Mesenchymal stem cell (in vitro differentiated cells and primary cell): ENCODE measurements at regions not wholly inside any gene's neighbourhood (a gene's known extent, or its start where the extent isn't known, plus 50 kb on each side); places are given as distances from the start of the nearest gene placed in this dataset.

Source experiments
- DNase-seq: peaks from one replicate; pipeline ENCODE4 v3.0.0-alpha.2; 2013
- H2AFZ ChIP-seq: one replicate; pipeline ENCODE4 v1.6.1; 2013; ENCODE audit warnings: low read depth, mild to moderate bottlenecking, control low read depth, inconsistent platforms, low read length, moderate library complexity
- H2AK5ac ChIP-seq: 2 replicates; pipeline ENCODE4 v1.6.1; 2013; ENCODE audit warnings: low read length, moderate library complexity, mild to moderate bottlenecking, inconsistent platforms; ENCODE audit not compliant: severe bottlenecking
- H2BK120ac ChIP-seq: one replicate; pipeline ENCODE4 v1.6.1; 2013; ENCODE audit warnings: low read depth, mild to moderate bottlenecking, inconsistent platforms, low read length, moderate library complexity
- H2BK12ac ChIP-seq, 2 experiments: one replicate each; pipeline ENCODE4 v1.6.1; 2013; ENCODE audit warnings: inconsistent platforms in 2 of 2, low read length in 2 of 2, mild to moderate bottlenecking in 2 of 2, moderate library complexity in 2 of 2, control low read depth in 1 of 2
- H2BK15ac ChIP-seq: one replicate; pipeline ENCODE4 v1.6.1; 2013; ENCODE audit warnings: mild to moderate bottlenecking, low read depth, inconsistent platforms; ENCODE audit not compliant: poor library complexity, severe bottlenecking
- H2BK5ac ChIP-seq: 2 replicates; pipeline ENCODE4 v1.6.1; 2013; ENCODE audit warnings: low read depth, mild to moderate bottlenecking, low read length, control low read depth, inconsistent platforms; ENCODE audit not compliant: poor library complexity, severe bottlenecking
- H3K14ac ChIP-seq, 2 experiments: one replicate each; pipeline ENCODE4 v1.6.1; 2013; ENCODE audit warnings: inconsistent platforms in 2 of 2, low read length in 2 of 2, control low read depth in 1 of 2, mild to moderate bottlenecking in 1 of 2, moderate library complexity in 1 of 2
- H3K18ac ChIP-seq, 2 experiments: one replicate each; pipeline ENCODE4 v1.6.1; 2013; ENCODE audit warnings: inconsistent platforms in 2 of 2, low read length in 2 of 2, control low read depth in 1 of 2, low read depth in 1 of 2, mild to moderate bottlenecking in 1 of 2
- H3K23ac ChIP-seq, 2 experiments: one replicate each; pipeline ENCODE4 v1.6.1; 2013; ENCODE audit warnings: inconsistent platforms in 2 of 2, low read length in 2 of 2, mild to moderate bottlenecking in 2 of 2, moderate library complexity in 2 of 2, control low read depth in 1 of 2
- H3K27ac ChIP-seq: 2 replicates; pipeline ENCODE4 v1.5.1; 2013; ENCODE audit warnings: mild to moderate bottlenecking, moderate library complexity, low read length, control low read depth, inconsistent platforms; ENCODE audit not compliant: poor library complexity, severe bottlenecking
- H3K27me3 ChIP-seq, 2 experiments: 2 replicates each; pipeline versions ENCODE4 v1.6.1 to v1.7.0; 2013; ENCODE audit warnings: low read length in 2 of 2, mild to moderate bottlenecking in 2 of 2, moderate library complexity in 2 of 2, control low read depth in 1 of 2, inconsistent platforms in 1 of 2; ENCODE audit not compliant: control insufficient read depth in 1 of 2, insufficient read depth in 1 of 2
- H3K36me3 ChIP-seq, 2 experiments: 2 replicates each; pipeline versions ENCODE4 v1.6.1 to v1.7.0; 2013; ENCODE audit warnings: low read length in 2 of 2, control low read depth in 1 of 2, inconsistent platforms in 1 of 2, low read depth in 1 of 2, mild to moderate bottlenecking in 1 of 2; ENCODE audit not compliant: insufficient read depth in 2 of 2, control insufficient read depth in 1 of 2
- H3K4ac ChIP-seq, 2 experiments: one replicate each; pipeline ENCODE4 v1.6.1; 2013; ENCODE audit warnings: inconsistent platforms in 2 of 2, low read length in 2 of 2, mild to moderate bottlenecking in 2 of 2, moderate library complexity in 2 of 2, control low read depth in 1 of 2, low read depth in 1 of 2
- H3K4me1 ChIP-seq: 2 replicates; pipeline ENCODE4 v1.6.1; 2013; ENCODE audit warnings: low read depth, low read length, control low read depth; ENCODE audit not compliant: control insufficient read depth, insufficient read depth
- H3K4me2 ChIP-seq: 2 replicates; pipeline ENCODE4 v1.6.1; 2013; ENCODE audit warnings: low read length, mild to moderate bottlenecking, inconsistent platforms; ENCODE audit not compliant: poor library complexity, severe bottlenecking
- H3K4me3 ChIP-seq, 2 experiments: 2 replicates each; pipeline versions ENCODE4 v1.5.1 to v1.7.0; 2013; ENCODE audit warnings: low read length in 2 of 2, mild to moderate bottlenecking in 2 of 2, control low read depth in 1 of 2, low read depth in 1 of 2; ENCODE audit not compliant: insufficient read depth in 1 of 2
- H3K79me1 ChIP-seq: replicated peaks from 2 replicates; pipeline ENCODE4 v1.6.1; 2013; ENCODE audit warnings: mild to moderate bottlenecking, control low read depth, low read length, inconsistent platforms; ENCODE audit not compliant: poor library complexity, severe bottlenecking
- H3K9ac ChIP-seq: 2 replicates; pipeline ENCODE4 v1.7.0; 2013; ENCODE audit warnings: mild to moderate bottlenecking, low read length, moderate library complexity
- H3K9me3 ChIP-seq: 2 replicates; pipeline ENCODE4 v1.7.0; 2013; ENCODE audit warnings: mild to moderate bottlenecking, low read length; ENCODE audit not compliant: control insufficient read depth
- H4K8ac ChIP-seq: one replicate; pipeline ENCODE4 v1.6.1; 2013; ENCODE audit warnings: inconsistent platforms, mild to moderate bottlenecking, low read length, moderate library complexity
- H4K91ac ChIP-seq: one replicate; pipeline ENCODE4 v1.6.1; 2013; ENCODE audit warnings: mild to moderate bottlenecking, low read length, inconsistent platforms
- WGBS: methylation state at CpG from one replicate; pipeline ENCODE4 v1.1.7; 2013; ENCODE audit warnings: mixed read lengths; 5-methylcytosine and 5-hydroxymethylcytosine counted together

DNA sequence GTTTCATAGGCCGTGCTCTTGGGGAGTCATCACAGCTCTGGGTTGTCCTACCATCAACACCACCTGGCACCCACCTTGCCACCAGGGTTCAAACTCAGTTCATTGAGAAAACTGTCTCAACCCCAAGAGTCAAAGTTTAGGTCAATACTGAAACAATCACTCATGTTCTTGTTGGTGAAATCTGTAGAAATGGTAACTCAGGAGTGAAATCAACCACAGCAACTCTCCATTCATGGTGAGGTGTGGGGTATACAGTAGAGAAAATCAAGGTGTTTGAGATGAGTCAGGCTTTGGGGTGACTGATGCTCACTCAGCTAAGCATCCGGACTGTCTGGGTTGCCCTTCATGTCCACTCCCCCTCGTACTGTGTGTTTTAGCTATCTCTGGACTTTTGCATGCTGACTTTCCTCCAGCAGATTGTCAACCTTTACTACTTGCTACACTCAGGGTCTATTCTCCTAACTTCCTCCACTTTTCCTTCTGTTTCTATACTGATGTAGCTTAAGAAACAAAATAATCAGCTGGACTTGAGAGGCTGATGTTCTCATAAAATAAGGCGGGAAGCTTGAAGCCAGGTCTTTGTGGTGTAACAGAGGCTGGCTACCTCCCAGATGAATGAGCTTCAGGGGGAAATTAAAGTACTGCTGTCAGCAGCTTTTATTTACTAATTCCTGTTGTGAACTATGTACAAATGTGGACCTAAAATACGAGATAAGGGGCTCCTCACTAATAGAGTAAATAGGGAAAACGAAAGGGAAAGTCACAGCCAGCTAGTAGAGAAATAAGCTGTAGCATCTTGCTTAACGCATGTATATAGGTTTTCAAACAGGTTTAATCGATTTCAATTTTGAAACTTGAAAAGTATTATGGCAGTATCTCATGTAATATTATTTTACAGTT, 173.6 kb upstream of the AKR1E2 start:
- H3K36me3 ChIP-seq, result no peaks in the 10 kb centered on the region
- H2AK5ac ChIP-seq, result peak overlapping the region; percentile 57
- H2BK12ac ChIP-seq, result peak overlapping the region; percentile 82 to 95
- H2BK5ac ChIP-seq, result no peak overlapping the region
- WGBS, result 82% methylated on average over 8 of the region's 8 CpGs
- no peak overlapping the region for H3K14ac ChIP-seq
- DNase-seq, result peak; percentile 17
- peak overlapping the region; percentile 42 for H2BK120ac ChIP-seq
- no peak overlapping the region for H3K4me2 ChIP-seq
- no peaks in the 10 kb centered on the region for H3K27me3 ChIP-seq
- H4K91ac ChIP-seq, result no peak overlapping the region
- no peak overlapping the region for H3K27ac ChIP-seq
- H2AFZ ChIP-seq, result no peak overlapping the region
- no peak overlapping the region for H3K9ac ChIP-seq
- H4K8ac ChIP-seq, result peak overlapping the region; percentile 27
- peaks cover 3% of the 10 kb centered on the region for H3K4me1 ChIP-seq
- H3K79me1 ChIP-seq, result no peaks in the 10 kb centered on the region
- no peak overlapping the region for H3K23ac ChIP-seq
- H3K18ac ChIP-seq, result no peak overlapping the region
- H3K4me3 ChIP-seq, result no peak overlapping the region
- no peaks in the 10 kb centered on the region for H3K9me3 ChIP-seq
- no peak overlapping the region for H2BK15ac ChIP-seq
- H3K4ac ChIP-seq, result peak overlapping the region; percentile 35 to 73

DNA sequence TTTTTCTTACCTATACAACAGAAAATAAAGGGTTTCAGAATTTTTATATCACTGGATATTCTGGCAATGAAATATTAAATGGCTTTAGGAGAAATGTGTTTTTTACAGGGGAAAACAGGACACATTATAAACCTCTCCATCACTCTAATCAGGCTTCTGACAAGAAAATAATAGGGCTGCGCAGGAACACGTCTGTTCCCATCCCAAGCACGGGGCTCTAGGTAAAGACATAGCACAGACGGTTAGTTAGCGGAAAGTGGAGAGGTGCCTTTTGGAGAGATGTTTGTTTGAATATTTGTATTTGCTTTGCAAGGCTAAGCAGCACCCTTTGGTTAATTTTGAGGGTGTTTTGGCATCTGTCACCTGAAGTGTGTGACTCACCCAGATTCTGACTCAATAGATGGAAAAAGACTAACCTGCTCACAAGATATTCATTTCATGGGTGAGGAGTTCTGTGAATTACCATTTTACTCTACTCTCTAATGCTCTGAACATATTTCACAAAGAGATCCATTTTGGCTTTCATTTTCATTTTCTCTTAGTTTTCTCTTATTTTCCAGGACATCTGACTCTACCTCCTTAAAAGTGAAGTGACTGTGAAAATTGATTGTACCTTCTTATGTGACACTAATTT, 174.5 kb upstream of the AKR1E2 start:
- H2BK120ac ChIP-seq, result no peak overlapping the region
- H2BK12ac ChIP-seq, result peak overlapping the region in 1 of 2 experiments; percentile 73
- WGBS, result 97% methylated on average over 5 of the region's 5 CpGs
- no peak overlapping the region for H2AK5ac ChIP-seq
- no peak overlapping the region for H3K27ac ChIP-seq
- H3K4ac ChIP-seq, result no peak overlapping the region
- no peak overlapping the region for H2BK15ac ChIP-seq
- H4K91ac ChIP-seq, result no peak overlapping the region
- no peak overlapping the region for H2AFZ ChIP-seq
- peak overlapping the region; percentile 4 for H4K8ac ChIP-seq
- no peaks in the 10 kb centered on the region for H3K27me3 ChIP-seq
- no peaks in the 10 kb centered on the region for H3K36me3 ChIP-seq
- H3K4me2 ChIP-seq, result no peak overlapping the region
- H3K14ac ChIP-seq, result no peak overlapping the region
- no peak overlapping the region for H3K4me3 ChIP-seq
- H3K9ac ChIP-seq, result no peak overlapping the region
- no peak overlapping the region for H3K23ac ChIP-seq
- H3K4me1 ChIP-seq, result peaks cover 3% of the 10 kb centered on the region
- H3K79me1 ChIP-seq, result no peaks in the 10 kb centered on the region
- H3K18ac ChIP-seq, result peak overlapping the region in 1 of 2 experiments; percentile 2
- H2BK5ac ChIP-seq, result no peak overlapping the region
- no peaks in the 10 kb centered on the region for H3K9me3 ChIP-seq
- DNase-seq, result no peak

DNA sequence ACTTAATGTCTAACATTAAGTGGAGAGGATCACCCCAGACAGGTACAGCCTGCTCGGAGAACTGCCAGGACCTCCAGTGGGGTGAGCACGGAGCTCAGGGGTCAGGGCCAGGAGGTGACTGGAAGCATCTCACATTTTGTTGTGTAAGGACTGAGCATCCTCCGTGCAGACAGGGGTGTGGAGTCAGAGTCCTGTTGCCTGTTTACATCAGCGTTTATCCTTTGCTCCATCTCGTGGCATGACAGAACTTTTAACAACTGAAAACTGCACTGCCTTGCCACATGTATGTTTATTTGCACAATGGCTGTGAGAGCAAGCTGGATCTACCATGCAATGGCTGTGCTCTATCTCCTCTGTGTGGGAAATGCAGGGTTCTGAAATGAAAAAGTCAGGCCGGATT, 175.4 kb upstream of the AKR1E2 start:
- H2BK5ac ChIP-seq, result no peak overlapping the region
- no peak overlapping the region for H3K4me2 ChIP-seq
- WGBS, result 57% methylated on average over 5 of the region's 6 CpGs
- H2BK12ac ChIP-seq, result peak overlapping the region in 1 of 2 experiments; percentile 95
- peaks cover 3% of the 10 kb centered on the region for H3K4me1 ChIP-seq
- peak; percentile 89 for DNase-seq
- H2AK5ac ChIP-seq, result no peak overlapping the region
- no peak overlapping the region for H3K18ac ChIP-seq
- no peak overlapping the region for H3K4me3 ChIP-seq
- no peaks in the 10 kb centered on the region for H3K36me3 ChIP-seq
- no peak overlapping the region for H3K23ac ChIP-seq
- peak overlapping the region in 1 of 2 experiments; percentile 39 for H3K14ac ChIP-seq
- peak overlapping the region; percentile 23 for H3K9ac ChIP-seq
- no peak overlapping the region for H2BK15ac ChIP-seq
- H3K27me3 ChIP-seq, result no peaks in the 10 kb centered on the region
- H3K4ac ChIP-seq, result no peak overlapping the region
- no peak overlapping the region for H4K8ac ChIP-seq
- peak overlapping the region; percentile 64 for H4K91ac ChIP-seq
- peak overlapping the region; percentile 2 for H2BK120ac ChIP-seq
- H2AFZ ChIP-seq, result no peak overlapping the region
- no peaks in the 10 kb centered on the region for H3K9me3 ChIP-seq
- no peak overlapping the region for H3K27ac ChIP-seq
- no peaks in the 10 kb centered on the region for H3K79me1 ChIP-seq

DNA sequence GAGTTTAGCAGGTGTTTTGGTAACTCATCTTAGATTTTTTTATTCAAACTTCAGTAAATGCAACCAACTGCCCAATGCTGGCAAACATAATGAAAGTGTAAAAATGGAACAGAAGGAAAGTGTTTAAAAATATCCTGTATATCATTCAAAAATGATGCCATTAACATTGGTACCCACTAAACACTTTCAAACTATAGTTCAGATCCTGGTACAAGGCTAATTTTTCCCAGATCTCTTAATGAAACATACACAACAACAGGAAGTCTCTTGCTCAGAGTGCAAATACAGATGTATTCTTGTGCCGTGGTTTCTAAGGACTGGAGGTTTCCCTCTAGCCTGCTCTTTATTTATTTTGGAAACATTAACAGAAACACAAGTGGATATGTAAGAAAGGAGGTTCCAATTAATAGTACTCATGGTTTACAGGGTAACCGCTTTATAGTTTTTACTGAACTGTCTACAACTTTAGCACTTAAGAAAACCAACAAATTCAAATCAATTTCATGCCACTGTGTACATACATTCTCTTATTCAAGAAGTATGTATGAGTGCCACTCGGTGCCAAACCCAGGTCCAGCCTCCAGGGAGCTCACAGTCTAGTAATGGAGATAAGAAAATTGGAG, 176.0 kb upstream of the AKR1E2 start:
- Histone ChIP-seq H3K9me3 (no peaks in the 10 kb centered on the region), H3K18ac (no peak overlapping the region), H3K4ac (peak overlapping the region in 1 of 2 experiments; percentile 51), H2BK12ac (no peak overlapping the region), H4K8ac (no peak overlapping the region), H3K14ac (no peak overlapping the region), H3K23ac (no peak overlapping the region), H3K27ac (no peak overlapping the region), H2BK120ac (no peak overlapping the region), H2AFZ (peak overlapping the region; percentile 27), H2AK5ac (no peak overlapping the region), H3K4me1 (peaks cover 3% of the 10 kb centered on the region), H2BK15ac (no peak overlapping the region), H3K4me2 (no peak overlapping the region), H2BK5ac (no peak overlapping the region), H3K79me1 (no peaks in the 10 kb centered on the region), H3K9ac (peak overlapping the region; percentile 23), H4K91ac (no peak overlapping the region), H3K27me3 (no peaks in the 10 kb centered on the region), H3K36me3 (no peaks in the 10 kb centered on the region), H3K4me3 (no peak overlapping the region)
- WGBS, result 95% methylated on average over 2 of the region's 3 CpGs
- peak; percentile 37 for DNase-seq
